Loucy (cell line): ENCODE measurements at regions not wholly inside any gene's neighbourhood (a gene's known extent, or its start where the extent isn't known, plus 50 kb on each side); places are given as distances from the start of the nearest gene placed in this dataset.

Experiments
- EZH2phosphoT487 ChIP-seq: fragments of 200-600 bp; IDR thresholded peaks from 2 replicates; pipeline ENCODE4 v1.6.1; 2018; ENCODE audit warnings: antibody characterized with exemption, mild to moderate bottlenecking, moderate library complexity, borderline replicate concordance
- TF ChIP-seq, protein P1 (sequence below): fragments of 200-600 bp; sonication (generic); conservative IDR thresholded peaks from 2 replicates; pipeline ENCODE4 v1.5.1; 2014; ENCODE audit warnings: mild to moderate bottlenecking, antibody characterized with exemption, low read length

GRCh38 chr2:222790932-222791331 is 69.9 kb upstream of the ACSL3 start:
- TF ChIP-seq, protein P1, sequence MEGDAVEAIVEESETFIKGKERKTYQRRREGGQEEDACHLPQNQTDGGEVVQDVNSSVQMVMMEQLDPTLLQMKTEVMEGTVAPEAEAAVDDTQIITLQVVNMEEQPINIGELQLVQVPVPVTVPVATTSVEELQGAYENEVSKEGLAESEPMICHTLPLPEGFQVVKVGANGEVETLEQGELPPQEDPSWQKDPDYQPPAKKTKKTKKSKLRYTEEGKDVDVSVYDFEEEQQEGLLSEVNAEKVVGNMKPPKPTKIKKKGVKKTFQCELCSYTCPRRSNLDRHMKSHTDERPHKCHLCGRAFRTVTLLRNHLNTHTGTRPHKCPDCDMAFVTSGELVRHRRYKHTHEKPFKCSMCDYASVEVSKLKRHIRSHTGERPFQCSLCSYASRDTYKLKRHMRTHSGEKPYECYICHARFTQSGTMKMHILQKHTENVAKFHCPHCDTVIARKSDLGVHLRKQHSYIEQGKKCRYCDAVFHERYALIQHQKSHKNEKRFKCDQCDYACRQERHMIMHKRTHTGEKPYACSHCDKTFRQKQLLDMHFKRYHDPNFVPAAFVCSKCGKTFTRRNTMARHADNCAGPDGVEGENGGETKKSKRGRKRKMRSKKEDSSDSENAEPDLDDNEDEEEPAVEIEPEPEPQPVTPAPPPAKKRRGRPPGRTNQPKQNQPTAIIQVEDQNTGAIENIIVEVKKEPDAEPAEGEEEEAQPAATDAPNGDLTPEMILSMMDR, result no peak
- TF ChIP-seq EZH2phosphoT487, result no peak
